Sigmoid colon (tissue), 6 donors: ENCODE measurements at regions not wholly inside any gene's neighbourhood (a gene's known extent, or its start where the extent isn't known, plus 50 kb on each side); places are given as distances from the start of the nearest gene placed in this dataset.

Experiments
- DNase-seq: peaks from one replicate; pipeline ENCODE4 v3.0.0-alpha.2; 2019
- H3K27ac ChIP-seq, 4 donors: fragments of 200-600 bp; sonication (generic); one replicate each; pipeline ENCODE4 v1.5.1; 2016 to 2019; ENCODE audit warnings: mild to moderate bottlenecking in 1 of 4
- H3K27me3 ChIP-seq, 3 donors: fragments of 200-600 bp; sonication (generic); one replicate each; pipeline ENCODE4 v1.5.1; 2019; ENCODE audit warnings: mild to moderate bottlenecking in 1 of 3
- H3K36me3 ChIP-seq, 4 donors: fragments of 200-600 bp; sonication (generic); one replicate each; pipeline ENCODE4 v1.5.1; 2016 to 2019
- H3K4me1 ChIP-seq, 4 donors: fragments of 200-600 bp; sonication (generic); one replicate each; pipeline ENCODE4 v1.5.1; 2017 to 2019
- H3K4me3 ChIP-seq, 4 donors: fragments of 200-600 bp; sonication (generic); one replicate each; pipeline ENCODE4 v1.5.1; 2017 to 2019; ENCODE audit warnings: mild to moderate bottlenecking in 2 of 4, moderate library complexity in 1 of 4
- H3K9me3 ChIP-seq, 4 donors: fragments of 200-600 bp in 3 of 4; sonication (generic) in 3 of 4; one replicate each; pipeline versions ENCODE4 v1.5.1 to v1.6.1; 2013 to 2019
- EP300 ChIP-seq, 4 donors: sonication (generic); formaldehyde crosslinking; IDR thresholded peaks; one replicate each; pipeline ENCODE4 v1.6.1; 2017; ENCODE audit warnings: antibody characterized with exemption in 4 of 4
- POLR2A ChIP-seq, 2 donors: fragments of 450-650 bp; IDR thresholded peaks; one replicate each; pipeline ENCODE4 v1.6.1; 2016; ENCODE audit warnings: antibody characterized with exemption in 2 of 2, mild to moderate bottlenecking in 2 of 2, moderate library complexity in 2 of 2
- POLR2AphosphoS5 ChIP-seq, 4 donors: sonication (generic); formaldehyde crosslinking; IDR thresholded peaks; one replicate each; pipeline ENCODE4 v1.6.1; 2017; ENCODE audit warnings: antibody characterized with exemption in 4 of 4
- WGBS, 2 donors: extraction: QIAGEN DNeasy Blood & Tissue Kit; methylation state at CpG; one replicate each; pipeline ENCODE4 v1.1.7; 2013; 5-methylcytosine and 5-hydroxymethylcytosine counted together
- intact Hi-C: fragments of 100-400 bp; cut with DNase I; formaldehyde crosslinking; loops from one replicate; pipeline ENCODE4 v1.15.1; 2023
- TF ChIP-seq, protein P1 (sequence below), 4 experiments: fragments of 450-650 bp in 3 of 4; fragments of 200-600 bp in 1 of 4; IDR thresholded peaks; one replicate each; pipeline ENCODE4 v1.5.1; 2016 to 2019; ENCODE audit warnings: antibody characterized with exemption in 4 of 4, mild to moderate bottlenecking in 3 of 4, moderate library complexity in 2 of 4
- donor health status: healthy with polysubstance abuse.
- donor health status: healthy.

DNA sequence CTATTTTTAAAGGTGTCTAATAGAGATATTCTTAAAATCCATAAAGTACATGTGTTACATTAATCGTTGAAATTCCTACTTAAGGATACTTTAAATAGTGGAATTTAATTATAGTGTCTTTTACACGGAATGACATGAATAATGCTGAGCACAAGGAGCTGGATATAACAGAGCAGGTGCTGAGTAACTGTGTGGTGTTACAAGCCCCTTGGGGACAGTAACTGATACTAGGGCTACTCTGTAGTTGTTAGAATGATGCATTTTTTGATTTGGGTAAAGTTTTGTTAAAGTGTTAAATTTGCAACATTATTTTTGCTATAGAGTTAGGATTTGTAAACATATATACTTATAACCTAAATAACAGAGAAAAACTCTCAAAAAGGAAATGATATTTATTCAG lies 1496.1 kb downstream of the OTOL1 start:
- peaks cover 0 to 4% (median 1%) of the 10 kb centered on the region in 4 donors for H3K9me3 ChIP-seq
- no peaks in the 10 kb centered on the region for H3K36me3 ChIP-seq
- no peaks in the 10 kb centered on the region for H3K27me3 ChIP-seq
- H3K4me1 ChIP-seq, result peaks cover 0 to 4% (median 2%) of the 10 kb centered on the region in 4 donors
- 66 to 83% methylated on average over 2 of the region's 2 CpGs for WGBS, 2 donors
- TF ChIP-seq, protein P1, sequence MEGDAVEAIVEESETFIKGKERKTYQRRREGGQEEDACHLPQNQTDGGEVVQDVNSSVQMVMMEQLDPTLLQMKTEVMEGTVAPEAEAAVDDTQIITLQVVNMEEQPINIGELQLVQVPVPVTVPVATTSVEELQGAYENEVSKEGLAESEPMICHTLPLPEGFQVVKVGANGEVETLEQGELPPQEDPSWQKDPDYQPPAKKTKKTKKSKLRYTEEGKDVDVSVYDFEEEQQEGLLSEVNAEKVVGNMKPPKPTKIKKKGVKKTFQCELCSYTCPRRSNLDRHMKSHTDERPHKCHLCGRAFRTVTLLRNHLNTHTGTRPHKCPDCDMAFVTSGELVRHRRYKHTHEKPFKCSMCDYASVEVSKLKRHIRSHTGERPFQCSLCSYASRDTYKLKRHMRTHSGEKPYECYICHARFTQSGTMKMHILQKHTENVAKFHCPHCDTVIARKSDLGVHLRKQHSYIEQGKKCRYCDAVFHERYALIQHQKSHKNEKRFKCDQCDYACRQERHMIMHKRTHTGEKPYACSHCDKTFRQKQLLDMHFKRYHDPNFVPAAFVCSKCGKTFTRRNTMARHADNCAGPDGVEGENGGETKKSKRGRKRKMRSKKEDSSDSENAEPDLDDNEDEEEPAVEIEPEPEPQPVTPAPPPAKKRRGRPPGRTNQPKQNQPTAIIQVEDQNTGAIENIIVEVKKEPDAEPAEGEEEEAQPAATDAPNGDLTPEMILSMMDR (IDR thresholded peaks at IDR 0.05), result no peak
- TF ChIP-seq EP300 (IDR thresholded peaks at IDR 0.05) (no peak), POLR2A (IDR thresholded peaks at IDR 0.05) (no peak), POLR2AphosphoS5 (IDR thresholded peaks at IDR 0.05) (no peak)
- DNase-seq, result no peak
- H3K27ac ChIP-seq, result no peak overlapping the region
- intact Hi-C loops, result no loop called here
- H3K4me3 ChIP-seq, result no peak overlapping the region

DNA sequence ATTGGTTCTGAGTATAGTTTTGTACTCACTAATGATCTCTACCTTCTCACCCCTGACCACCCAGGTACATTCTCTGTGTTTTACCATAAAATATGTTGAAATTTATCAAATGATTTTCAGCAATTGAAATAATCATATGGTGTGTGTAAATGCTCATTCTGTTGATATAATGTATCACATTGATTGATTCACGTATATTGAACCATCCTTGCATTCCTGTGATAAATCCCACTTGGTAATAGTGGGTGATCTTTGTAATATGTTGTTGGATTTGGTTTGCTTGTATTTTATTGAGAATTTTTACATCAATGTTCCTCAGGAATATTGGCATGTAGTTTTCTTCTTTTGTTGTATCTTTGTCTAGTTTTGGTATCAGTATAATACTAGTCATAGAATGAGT lies 1497.6 kb downstream of the OTOL1 start:
- Histone ChIP-seq H3K27me3 (no peaks in the 10 kb centered on the region), H3K4me1 (peaks cover 0 to 12% (median 6%) of the 10 kb centered on the region in 4 donors), H3K9me3 (peaks cover 0 to 4% (median 1%) of the 10 kb centered on the region in 4 donors), H3K27ac (no peak overlapping the region), H3K36me3 (no peaks in the 10 kb centered on the region), H3K4me3 (no peak overlapping the region)
- intact Hi-C loops, result no loop called here
- DNase-seq, result no peak
- TF ChIP-seq POLR2AphosphoS5 (IDR thresholded peaks at IDR 0.05) (no peak), EP300 (IDR thresholded peaks at IDR 0.05) (no peak), POLR2A (IDR thresholded peaks at IDR 0.05) (no peak)
- TF ChIP-seq, protein P1 (IDR thresholded peaks at IDR 0.05), result no peak
- 4 to 39% methylated on average over 1 of the region's 1 CpG for WGBS, 2 donors

DNA sequence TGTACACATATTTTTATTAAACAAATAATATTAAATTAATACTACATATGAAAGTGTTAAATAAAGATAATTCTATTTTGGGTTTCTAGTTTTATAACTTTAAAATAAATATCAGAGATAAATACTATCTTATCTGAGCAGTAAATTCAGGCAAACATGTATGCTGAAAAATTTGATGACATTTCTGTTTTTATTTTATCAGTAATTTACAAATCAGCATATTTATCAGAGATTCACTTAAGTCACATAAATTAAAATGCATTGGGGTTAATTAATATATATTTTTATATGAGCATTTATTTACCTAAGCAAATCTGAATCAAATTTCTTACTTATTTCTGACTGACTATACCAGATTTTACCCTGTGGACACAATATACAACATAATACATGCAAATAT lies 1499.8 kb downstream of the OTOL1 start:
- H3K36me3 ChIP-seq, result no peaks in the 10 kb centered on the region
- H3K4me3 ChIP-seq, result no peak overlapping the region
- H3K4me1 ChIP-seq, result peaks cover 0 to 12% (median 6%) of the 10 kb centered on the region in 4 donors
- intact Hi-C loops, result no loop called here
- no peak for DNase-seq
- H3K27ac ChIP-seq, result no peak overlapping the region
- no peak for TF ChIP-seq POLR2A (IDR thresholded peaks at IDR 0.05)
- TF ChIP-seq POLR2AphosphoS5 (IDR thresholded peaks at IDR 0.05), result no peak
- TF ChIP-seq, protein P1 (IDR thresholded peaks at IDR 0.05), result no peak
- TF ChIP-seq EP300 (IDR thresholded peaks at IDR 0.05), result no peak
- peaks cover 0 to 4% (median 1%) of the 10 kb centered on the region in 4 donors for H3K9me3 ChIP-seq
- no peaks in the 10 kb centered on the region for H3K27me3 ChIP-seq

DNA sequence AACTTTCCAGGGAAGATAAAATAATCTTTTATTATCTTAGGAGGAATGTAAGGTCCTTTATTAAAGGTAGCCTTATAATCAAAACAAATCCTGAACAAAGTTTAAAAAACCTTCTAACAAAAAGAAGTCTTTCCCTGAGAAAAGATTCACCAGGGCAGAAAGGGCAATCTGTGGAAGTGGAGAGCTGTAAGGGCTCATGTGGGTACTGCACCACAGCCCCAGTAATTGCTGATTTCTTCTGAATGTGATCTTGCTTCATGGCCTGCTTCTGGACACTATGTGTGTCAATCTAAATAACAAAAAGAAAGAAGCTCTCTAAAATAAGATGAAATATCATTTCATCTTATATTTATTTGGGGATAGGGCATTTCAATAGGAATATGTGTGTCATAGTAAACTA lies 1501.6 kb downstream of the OTOL1 start:
- H3K9me3 ChIP-seq, result peaks cover 0 to 4% (median 1%) of the 10 kb centered on the region in 4 donors
- intact Hi-C loops, result no loop called here
- H3K36me3 ChIP-seq, result no peaks in the 10 kb centered on the region
- H3K4me3 ChIP-seq, result peak overlapping the region in 1 of 4 donors; percentile 0
- H3K4me1 ChIP-seq, result peaks cover 0 to 12% (median 6%) of the 10 kb centered on the region in 4 donors
- TF ChIP-seq POLR2A (IDR thresholded peaks at IDR 0.05) (no peak), POLR2AphosphoS5 (IDR thresholded peaks at IDR 0.05) (no peak)
- TF ChIP-seq, protein P1 (IDR thresholded peaks at IDR 0.05), result no peak
- no peak for DNase-seq
- no peaks in the 10 kb centered on the region for H3K27me3 ChIP-seq
- H3K27ac ChIP-seq, result no peak overlapping the region

DNA sequence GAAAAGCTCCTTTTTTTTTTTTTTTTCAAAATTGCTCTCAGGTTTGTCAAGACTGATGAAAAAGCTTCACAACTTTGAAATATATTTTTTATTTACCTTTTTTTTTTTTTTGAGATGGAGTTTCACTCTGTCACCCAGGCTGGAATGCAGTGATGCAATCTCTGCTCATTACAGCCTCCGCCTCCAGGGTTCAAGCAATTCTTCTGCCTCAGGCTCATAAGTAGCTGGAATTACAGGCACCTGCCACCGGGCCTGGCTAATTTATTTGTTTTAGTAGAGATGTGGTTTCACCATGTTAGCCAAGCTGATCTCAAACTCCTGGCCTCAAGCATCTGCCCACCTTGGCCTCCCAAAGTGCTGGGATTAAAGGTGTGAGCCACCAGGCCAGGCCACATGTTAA lies 1515.0 kb downstream of the OTOL1 start:
- intact Hi-C loops, result no loop called here
- no peaks in the 10 kb centered on the region for H3K27me3 ChIP-seq
- no peaks in the 10 kb centered on the region for H3K36me3 ChIP-seq
- H3K27ac ChIP-seq, result no peak overlapping the region
- DNase-seq, result no peak
- no peaks in the 10 kb centered on the region for H3K4me1 ChIP-seq
- TF ChIP-seq POLR2A (IDR thresholded peaks at IDR 0.05) (no peak), POLR2AphosphoS5 (IDR thresholded peaks at IDR 0.05) (no peak), EP300 (IDR thresholded peaks at IDR 0.05) (no peak)
- TF ChIP-seq, protein P1 (IDR thresholded peaks at IDR 0.05), result no peak
- H3K4me3 ChIP-seq, result no peak overlapping the region
- 52 to 76% methylated on average over 2 of the region's 2 CpGs for WGBS, 2 donors
- no peaks in the 10 kb centered on the region for H3K9me3 ChIP-seq
